Naive B cell (primary cell): ENCODE measurements at regions not wholly inside any gene's neighbourhood (a gene's known extent, or its start where the extent isn't known, plus 50 kb on each side); places are given as distances from the start of the nearest gene placed in this dataset.
"Not testable (repeated sequence)": the region's sequence is repeated elsewhere in the genome, so short reads cannot be mapped to it uniquely, and the experiment has no call there.

Source experiments
- ATAC-seq, 2 donors: fragments of 150-1000 bp; cut with Tn5 transposase; 2 replicates each; pipeline ENCODE4 v1.10.0; 2021; ENCODE audit warnings: low read depth in 2 of 2, mild to moderate bottlenecking in 2 of 2, moderate library complexity in 2 of 2
- DNase-seq: peaks from one replicate; pipeline ENCODE4 v3.0.0; 2022
- H3K27ac Mint-ChIP-seq, 6 donors: one replicate each; pipeline ENCODE4 v1.8.0; 2020 to 2022; ENCODE audit warnings: mild to moderate bottlenecking in 6 of 6, mixed read lengths in 6 of 6, moderate library complexity in 5 of 6, inconsistent platforms in 2 of 6
- H3K27me3 Mint-ChIP-seq, 3 donors: one replicate each; pipeline ENCODE4 v1.8.0; 2021 to 2022; ENCODE audit warnings: mixed read lengths in 3 of 3, mild to moderate bottlenecking in 1 of 3
- H3K36me3 Mint-ChIP-seq, 2 donors: one replicate each; pipeline ENCODE4 v1.8.0; 2020 to 2022; ENCODE audit warnings: mixed read lengths in 2 of 2, inconsistent platforms in 1 of 2, mild to moderate bottlenecking in 1 of 2
- H3K4me1 Mint-ChIP-seq, 3 donors: one replicate each; pipeline ENCODE4 v1.8.0; 2020 to 2022; ENCODE audit warnings: mixed read lengths in 3 of 3, inconsistent platforms in 1 of 3, mild to moderate bottlenecking in 1 of 3, moderate library complexity in 1 of 3
- H3K4me3 Mint-ChIP-seq, 8 donors: one replicate each; pipeline ENCODE4 v1.8.0; 2020 to 2022; ENCODE audit warnings: mild to moderate bottlenecking in 8 of 8, mixed read lengths in 8 of 8, moderate library complexity in 8 of 8, inconsistent platforms in 2 of 8
- H3K9me3 Mint-ChIP-seq, 7 donors: one replicate each; pipeline ENCODE4 v1.8.0; 2020 to 2022; ENCODE audit warnings: mixed read lengths in 7 of 7, mild to moderate bottlenecking in 5 of 7, inconsistent platforms in 2 of 7, moderate library complexity in 1 of 7

- Mint-ChIP-seq H3K27ac (no peak overlapping the region), H3K27me3 (peaks cover 0 to 4% (median 0%) of the 10 kb centered on the region in 3 donors), H3K4me3 (no peak overlapping the region), H3K9me3 (peaks cover 0 to 28% (median 6%) of the 10 kb centered on the region in 7 donors), H3K36me3 (no peaks in the 10 kb centered on the region), H3K4me1 (no peaks in the 10 kb centered on the region)
- DNase-seq (no peak), ATAC-seq (no peak)
Observed at GRCh38 chr4:18155067-18156041, 133.8 kb upstream of the LCORL start.

DNA sequence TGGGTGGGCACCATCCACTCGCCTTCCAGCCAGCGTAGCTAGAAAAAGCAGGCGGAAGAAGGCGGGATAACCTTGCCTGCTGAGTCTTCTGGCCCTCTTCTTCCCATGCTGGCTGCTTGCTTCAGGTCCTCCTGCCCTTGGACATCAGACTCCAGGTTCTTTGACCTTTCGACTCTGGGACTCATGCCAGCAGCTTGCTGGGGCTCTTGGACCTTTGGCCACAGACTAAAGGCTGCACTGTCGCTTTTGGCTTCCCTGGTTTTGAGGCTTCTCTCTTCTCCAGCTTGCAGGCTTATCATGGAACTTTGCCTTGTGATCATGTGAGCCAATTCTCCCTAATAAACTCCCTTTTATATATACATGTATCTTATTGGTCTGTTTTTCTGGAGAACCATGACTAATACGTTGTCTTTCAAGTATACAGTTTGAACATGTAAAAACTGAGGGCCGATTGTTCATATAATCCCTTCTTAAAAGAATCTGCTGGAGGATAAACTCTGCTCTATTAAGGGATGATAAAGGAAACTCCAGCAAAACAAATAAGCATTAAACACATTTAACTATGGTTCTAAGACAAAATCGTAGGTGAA, 116.6 kb upstream of the LCORL start:
- Mint-ChIP-seq H3K4me3 (no peak overlapping the region), H3K4me1 (no peaks in the 10 kb centered on the region), H3K27ac (no peak overlapping the region), H3K9me3 (peaks cover 0 to 6% (median 3%) of the 10 kb centered on the region in 7 donors), H3K36me3 (peaks cover 0 to 7% of the 10 kb centered on the region in 2 donors), H3K27me3 (peaks cover 7 to 10% (median 9%) of the 10 kb centered on the region in 3 donors)
- ATAC-seq: no peak
- no peak for DNase-seq

DNA sequence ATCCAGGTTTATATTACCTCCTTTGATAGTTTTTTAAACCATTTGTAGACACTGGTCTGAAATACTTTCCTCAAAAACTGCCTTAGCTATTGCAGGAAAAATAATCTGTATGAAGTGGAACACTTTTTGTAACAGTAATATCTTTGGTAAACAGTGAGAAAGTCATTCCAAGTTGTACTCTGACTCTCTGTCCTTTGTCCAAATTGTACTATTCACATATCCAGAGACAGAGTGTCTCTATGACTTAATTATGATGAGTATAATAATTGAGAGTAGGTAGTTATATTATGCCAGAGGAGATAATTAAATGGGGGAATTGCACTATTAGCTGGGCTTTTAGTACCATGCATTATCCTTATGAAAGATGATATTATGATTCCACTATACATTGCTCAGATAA, 112.6 kb upstream of the LCORL start:
- peaks cover 0 to 7% of the 10 kb centered on the region in 2 donors for H3K36me3 Mint-ChIP-seq
- H3K4me3 Mint-ChIP-seq: no peak overlapping the region
- H3K4me1 Mint-ChIP-seq: no peaks in the 10 kb centered on the region
- H3K9me3 Mint-ChIP-seq: peaks cover 0 to 6% (median 4%) of the 10 kb centered on the region in 7 donors
- peaks cover 14 to 22% (median 22%) of the 10 kb centered on the region in 3 donors for H3K27me3 Mint-ChIP-seq
- H3K27ac Mint-ChIP-seq: no peak overlapping the region
- DNase-seq: no peak
- ATAC-seq: no peak

DNA sequence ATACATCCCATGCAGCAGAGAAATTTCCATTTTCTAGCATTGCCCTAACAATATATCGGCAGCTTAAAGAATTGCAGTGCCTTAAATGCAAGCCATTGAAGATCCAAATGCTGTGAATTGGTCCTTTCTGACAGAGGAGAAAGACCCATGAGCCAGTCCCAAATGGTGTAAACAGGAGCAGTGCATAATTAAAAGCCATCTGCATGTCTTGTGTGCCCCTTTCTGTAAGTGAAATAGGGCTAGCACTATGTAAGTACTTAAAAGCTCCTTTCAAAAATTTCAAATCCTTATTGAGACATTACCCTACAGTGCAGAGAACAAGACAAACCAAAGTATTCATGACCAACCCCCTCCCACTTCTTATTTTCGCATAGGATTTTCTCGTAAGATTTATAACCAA, 108.7 kb upstream of the LCORL start:
- H3K27ac Mint-ChIP-seq: no peak overlapping the region
- no peak for ATAC-seq
- no peaks in the 10 kb centered on the region for H3K36me3 Mint-ChIP-seq
- H3K27me3 Mint-ChIP-seq: peaks cover 23 to 30% (median 27%) of the 10 kb centered on the region in 3 donors
- no peak overlapping the region for H3K4me3 Mint-ChIP-seq
- DNase-seq: no peak
- no peaks in the 10 kb centered on the region for H3K4me1 Mint-ChIP-seq
- H3K9me3 Mint-ChIP-seq: peaks cover 0 to 6% (median 4%) of the 10 kb centered on the region in 7 donors

DNA sequence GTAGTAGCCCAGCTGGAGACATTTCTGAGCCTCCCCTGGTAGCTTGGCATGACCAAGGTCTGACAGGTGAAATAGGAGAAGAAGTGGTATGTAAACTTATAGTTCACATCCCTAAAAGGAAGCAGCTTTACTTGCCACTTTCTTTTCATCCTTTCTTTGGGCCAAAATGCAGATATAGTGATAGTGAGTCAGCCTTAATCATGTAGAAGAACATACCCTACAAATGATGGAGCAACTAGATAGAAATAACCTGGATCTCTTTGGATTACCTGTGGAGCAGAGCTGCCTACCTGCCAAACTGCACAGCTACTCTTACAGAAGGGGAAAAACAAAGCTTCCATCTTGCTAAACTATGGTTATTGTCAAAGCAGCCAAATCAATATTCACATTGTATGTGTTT, 106.7 kb upstream of the LCORL start:
- no peak overlapping the region for H3K4me3 Mint-ChIP-seq
- H3K36me3 Mint-ChIP-seq: no peaks in the 10 kb centered on the region
- ATAC-seq: no peak
- peaks cover 0 to 1% (median 0%) of the 10 kb centered on the region in 7 donors for H3K9me3 Mint-ChIP-seq
- H3K4me1 Mint-ChIP-seq: no peaks in the 10 kb centered on the region
- H3K27ac Mint-ChIP-seq: no peak overlapping the region
- no peak for DNase-seq
- peaks cover 16 to 21% (median 17%) of the 10 kb centered on the region in 3 donors for H3K27me3 Mint-ChIP-seq

GRCh38 chr4:18127030-18127429, 105.5 kb upstream of the LCORL start:
- no peak overlapping the region for H3K27ac Mint-ChIP-seq
- ATAC-seq: no peak
- H3K9me3 Mint-ChIP-seq: peaks cover 0 to 1% (median 0%) of the 10 kb centered on the region in 7 donors
- no peak overlapping the region for H3K4me3 Mint-ChIP-seq
- no peak for DNase-seq
- H3K4me1 Mint-ChIP-seq: no peaks in the 10 kb centered on the region
- peaks cover 14 to 15% (median 14%) of the 10 kb centered on the region in 3 donors for H3K27me3 Mint-ChIP-seq
- H3K36me3 Mint-ChIP-seq: no peaks in the 10 kb centered on the region

DNA sequence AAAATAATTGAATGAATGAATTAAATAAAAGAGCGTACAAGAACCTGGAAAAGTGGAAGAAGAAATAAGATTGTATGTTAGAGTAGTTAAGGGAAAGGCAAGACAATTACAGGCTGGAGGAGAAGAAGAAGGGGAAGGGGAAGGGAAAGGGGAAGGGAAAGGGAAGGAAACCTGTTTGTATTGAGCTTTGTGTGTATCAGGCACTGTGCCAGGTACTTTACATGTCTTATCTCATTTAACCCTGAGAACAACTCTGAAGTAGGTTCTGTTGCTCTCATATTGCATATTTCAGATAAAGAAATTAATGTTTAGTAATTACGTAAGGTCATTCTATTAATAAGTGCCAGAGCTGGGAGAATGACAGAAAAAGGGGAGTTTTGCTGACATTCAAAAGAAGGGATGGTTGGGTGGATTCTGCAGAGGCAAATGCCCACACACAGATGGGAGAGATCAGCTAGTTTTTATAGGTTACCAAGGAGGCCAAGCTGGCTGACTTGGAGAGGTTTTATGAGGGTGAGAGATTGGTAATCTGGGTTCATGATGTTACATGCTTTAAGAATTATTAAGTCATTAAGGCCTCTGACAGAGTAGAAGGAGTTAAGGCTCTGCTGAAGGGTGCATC, 92.3 kb upstream of the LCORL start:
- H3K27ac Mint-ChIP-seq: no peak overlapping the region
- DNase-seq: no peak
- no peak for ATAC-seq
- H3K4me1 Mint-ChIP-seq: no peaks in the 10 kb centered on the region
- no peaks in the 10 kb centered on the region for H3K9me3 Mint-ChIP-seq
- H3K27me3 Mint-ChIP-seq: peaks cover 15 to 24% (median 21%) of the 10 kb centered on the region in 3 donors
- H3K36me3 Mint-ChIP-seq: no peaks in the 10 kb centered on the region
- no peak overlapping the region for H3K4me3 Mint-ChIP-seq

GRCh38 chr4:18111081-18111480, 89.5 kb upstream of the LCORL start:
- no peak overlapping the region for H3K4me3 Mint-ChIP-seq
- ATAC-seq: no peak
- no peaks in the 10 kb centered on the region for H3K36me3 Mint-ChIP-seq
- no peak for DNase-seq
- H3K27ac Mint-ChIP-seq: no peak overlapping the region
- no peaks in the 10 kb centered on the region for H3K4me1 Mint-ChIP-seq
- H3K9me3 Mint-ChIP-seq: no peaks in the 10 kb centered on the region
- peaks cover 12 to 26% (median 19%) of the 10 kb centered on the region in 3 donors for H3K27me3 Mint-ChIP-seq

DNA sequence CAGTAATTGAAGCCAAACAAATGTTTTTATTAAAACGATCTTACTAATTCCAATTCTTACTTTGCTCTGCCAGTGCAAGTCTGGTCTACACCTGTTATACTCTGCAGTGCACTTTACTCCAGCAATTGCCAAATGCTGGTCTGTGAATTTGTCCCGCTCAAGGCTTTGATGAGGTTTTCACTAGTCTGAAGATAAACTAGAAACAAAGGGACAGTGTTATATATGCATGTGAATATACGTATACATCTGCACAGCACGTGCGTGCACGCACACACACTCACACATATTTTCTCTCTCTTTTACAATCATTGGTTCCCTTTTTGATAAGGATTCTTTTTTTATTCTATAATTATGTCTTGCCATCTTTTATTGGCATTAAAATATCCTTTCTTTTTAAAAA, 88.5 kb upstream of the LCORL start:
- Mint-ChIP-seq H3K36me3 (no peaks in the 10 kb centered on the region), H3K4me1 (no peaks in the 10 kb centered on the region), H3K9me3 (no peaks in the 10 kb centered on the region), H3K27me3 (peaks cover 12 to 26% (median 20%) of the 10 kb centered on the region in 3 donors), H3K27ac (no peak overlapping the region), H3K4me3 (no peak overlapping the region)
- ATAC-seq (no peak), DNase-seq (no peak)

DNA sequence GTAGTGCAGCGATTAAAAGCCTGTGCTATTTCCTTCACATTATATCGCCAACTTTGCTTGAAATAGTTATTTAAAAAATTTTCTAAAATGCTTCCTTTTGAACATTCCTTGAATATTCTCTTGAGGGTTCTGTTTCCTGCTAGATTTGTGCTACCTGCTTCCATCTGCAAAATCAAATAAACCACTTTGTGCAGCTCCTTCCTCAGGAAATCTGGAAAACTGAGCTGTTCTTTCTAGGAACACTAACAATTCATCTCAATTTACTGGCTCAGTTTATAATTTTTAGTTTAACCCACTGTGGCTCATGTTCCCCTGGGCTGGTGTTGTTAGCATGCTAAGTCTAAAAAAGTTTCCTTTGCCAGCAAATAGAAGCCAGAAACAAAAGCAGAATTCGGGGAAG, 88.1 kb upstream of the LCORL start:
- Mint-ChIP-seq H3K27ac (no peak overlapping the region), H3K4me1 (no peaks in the 10 kb centered on the region), H3K27me3 (peaks cover 12 to 24% (median 16%) of the 10 kb centered on the region in 3 donors), H3K36me3 (no peaks in the 10 kb centered on the region), H3K4me3 (no peak overlapping the region), H3K9me3 (no peaks in the 10 kb centered on the region)
- DNase-seq (no peak), ATAC-seq (no peak)

- not testable (repeated sequence) for H3K4me3 Mint-ChIP-seq, DNase-seq, H3K4me1 Mint-ChIP-seq, H3K9me3 Mint-ChIP-seq, H3K27ac Mint-ChIP-seq, H3K36me3 Mint-ChIP-seq, ATAC-seq
- H3K27me3 Mint-ChIP-seq: peaks cover 0 to 13% (median 8%) of the 10 kb centered on the region in 3 donors
Observed at GRCh38 chr4:18107848-18108528, 86.4 kb upstream of the LCORL start.

GRCh38 chr4:18106620-18107019, 85.1 kb upstream of the LCORL start:
- H3K36me3 Mint-ChIP-seq: no peaks in the 10 kb centered on the region
- no peak overlapping the region for H3K27ac Mint-ChIP-seq
- no peaks in the 10 kb centered on the region for H3K9me3 Mint-ChIP-seq
- no peak for ATAC-seq
- no peaks in the 10 kb centered on the region for H3K4me1 Mint-ChIP-seq
- no peak for DNase-seq
- peaks cover 0 to 13% (median 8%) of the 10 kb centered on the region in 3 donors for H3K27me3 Mint-ChIP-seq
- H3K4me3 Mint-ChIP-seq: no peak overlapping the region
